ENCODE measurements at regions not wholly inside any gene's neighbourhood (a gene's known extent, or its start where the extent isn't known, plus 50 kb on each side); places are given as distances from the start of the nearest gene placed in this dataset.

- Histone ChIP-seq H4K91ac (ENCODE audit: low read length) (no peak overlapping the region), H2BK5ac (ENCODE audit: low read depth, low read length, poor library complexity, severe bottlenecking) (no peak overlapping the region), H3K27me3 (ENCODE audit: control insufficient read depth in 1 of 2, insufficient read depth in 1 of 2, low read length in 2 of 2) (no peaks in the 10 kb centered on the region), H2BK120ac (ENCODE audit: low read depth, low read length) (no peak overlapping the region), H3K18ac (ENCODE audit: low read depth in 1 of 2, low read length in 2 of 2) (peak overlapping the region in 1 of 2 experiments; percentile 54), H4K8ac (ENCODE audit: low read length) (peak overlapping the region; percentile 82), H2BK12ac (ENCODE audit: low read length in 2 of 2) (no peak overlapping the region), H3K4me1 (ENCODE audit: control insufficient read depth, insufficient read depth, low read depth, low read length) (no peaks in the 10 kb centered on the region), H3K36me3 (ENCODE audit: control insufficient read depth in 1 of 2, insufficient read depth in 2 of 2, low read depth in 1 of 2, low read length in 2 of 2) (no peaks in the 10 kb centered on the region), H3K79me1 (replicated peaks; ENCODE audit: low read length, poor library complexity, severe bottlenecking) (no peaks in the 10 kb centered on the region), H3K9me3 (ENCODE audit: control insufficient read depth, low read length) (no peaks in the 10 kb centered on the region), H3K9ac (ENCODE audit: low read length) (peak overlapping the region; percentile 64), H2BK15ac (ENCODE audit: low read depth, poor library complexity, severe bottlenecking) (no peak overlapping the region), H3K23ac (ENCODE audit: low read length in 2 of 2) (no peak overlapping the region), H2AFZ (ENCODE audit: low read depth, low read length) (no peak overlapping the region), H2AK5ac (ENCODE audit: low read length, severe bottlenecking) (no peak overlapping the region), H3K4ac (ENCODE audit: low read depth in 1 of 2, low read length in 2 of 2) (no peak overlapping the region), H3K4me3 (ENCODE audit: insufficient read depth in 1 of 2, low read depth in 1 of 2, low read length in 2 of 2) (no peak overlapping the region), H3K14ac (ENCODE audit: low read length in 2 of 2) (no peak overlapping the region), H3K4me2 (ENCODE audit: low read length, poor library complexity, severe bottlenecking) (no peak overlapping the region), H3K27ac (ENCODE audit: low read length, poor library complexity, severe bottlenecking) (no peak overlapping the region)
- no CpG with 5 or more reads among the region's 2 CpGs for WGBS
- DNase-seq, result no peak
Measured at GRCh38 chr4:100290585-100290984, 100.3 kb upstream of the DDIT4L start.

- Histone ChIP-seq H2BK12ac (ENCODE audit: low read length in 2 of 2) (no peak overlapping the region), H3K18ac (ENCODE audit: low read depth in 1 of 2, low read length in 2 of 2) (no peak overlapping the region), H2AK5ac (ENCODE audit: low read length, severe bottlenecking) (no peak overlapping the region), H3K14ac (ENCODE audit: low read length in 2 of 2) (no peak overlapping the region), H4K8ac (ENCODE audit: low read length) (no peak overlapping the region), H3K4me2 (ENCODE audit: low read length, poor library complexity, severe bottlenecking) (no peak overlapping the region), H2BK5ac (ENCODE audit: low read depth, low read length, poor library complexity, severe bottlenecking) (no peak overlapping the region), H3K9ac (ENCODE audit: low read length) (peak overlapping the region; percentile 64), H3K4me3 (ENCODE audit: insufficient read depth in 1 of 2, low read depth in 1 of 2, low read length in 2 of 2) (no peak overlapping the region), H2BK15ac (ENCODE audit: low read depth, poor library complexity, severe bottlenecking) (no peak overlapping the region), H3K79me1 (replicated peaks; ENCODE audit: low read length, poor library complexity, severe bottlenecking) (no peaks in the 10 kb centered on the region), H3K23ac (ENCODE audit: low read length in 2 of 2) (no peak overlapping the region), H3K27ac (ENCODE audit: low read length, poor library complexity, severe bottlenecking) (peak overlapping the region; percentile 78), H3K4ac (ENCODE audit: low read depth in 1 of 2, low read length in 2 of 2) (no peak overlapping the region), H4K91ac (ENCODE audit: low read length) (no peak overlapping the region), H3K27me3 (ENCODE audit: control insufficient read depth in 1 of 2, insufficient read depth in 1 of 2, low read length in 2 of 2) (no peaks in the 10 kb centered on the region), H2AFZ (ENCODE audit: low read depth, low read length) (no peak overlapping the region), H3K9me3 (ENCODE audit: control insufficient read depth, low read length) (no peaks in the 10 kb centered on the region), H3K4me1 (ENCODE audit: control insufficient read depth, insufficient read depth, low read depth, low read length) (no peaks in the 10 kb centered on the region), H2BK120ac (ENCODE audit: low read depth, low read length) (peak overlapping the region; percentile 15), H3K36me3 (ENCODE audit: control insufficient read depth in 1 of 2, insufficient read depth in 2 of 2, low read depth in 1 of 2, low read length in 2 of 2) (no peaks in the 10 kb centered on the region)
- WGBS, result 6% methylated on average over 1 of the region's 1 CpG
- no peak for DNase-seq
Measured at GRCh38 chr4:100289946-100290345, 99.7 kb upstream of the DDIT4L start.

- Histone ChIP-seq H3K23ac (ENCODE audit: low read length in 2 of 2) (no peak overlapping the region), H3K36me3 (ENCODE audit: control insufficient read depth in 1 of 2, insufficient read depth in 2 of 2, low read depth in 1 of 2, low read length in 2 of 2) (no peaks in the 10 kb centered on the region), H2AFZ (ENCODE audit: low read depth, low read length) (no peak overlapping the region), H2BK12ac (ENCODE audit: low read length in 2 of 2) (no peak overlapping the region), H3K18ac (ENCODE audit: low read depth in 1 of 2, low read length in 2 of 2) (peak overlapping the region in 1 of 2 experiments; percentile 32), H3K9ac (ENCODE audit: low read length) (peak overlapping the region; percentile 64), H3K4me3 (ENCODE audit: insufficient read depth in 1 of 2, low read depth in 1 of 2, low read length in 2 of 2) (peak overlapping the region in 1 of 2 experiments; percentile 4), H3K27me3 (ENCODE audit: control insufficient read depth in 1 of 2, insufficient read depth in 1 of 2, low read length in 2 of 2) (no peaks in the 10 kb centered on the region), H4K8ac (ENCODE audit: low read length) (no peak overlapping the region), H3K4ac (ENCODE audit: low read depth in 1 of 2, low read length in 2 of 2) (no peak overlapping the region), H2AK5ac (ENCODE audit: low read length, severe bottlenecking) (no peak overlapping the region), H2BK5ac (ENCODE audit: low read depth, low read length, poor library complexity, severe bottlenecking) (no peak overlapping the region), H2BK120ac (ENCODE audit: low read depth, low read length) (no peak overlapping the region), H3K4me1 (ENCODE audit: control insufficient read depth, insufficient read depth, low read depth, low read length) (no peaks in the 10 kb centered on the region), H3K27ac (ENCODE audit: low read length, poor library complexity, severe bottlenecking) (peak overlapping the region; percentile 68), H3K9me3 (ENCODE audit: control insufficient read depth, low read length) (no peaks in the 10 kb centered on the region), H4K91ac (ENCODE audit: low read length) (no peak overlapping the region), H3K79me1 (replicated peaks; ENCODE audit: low read length, poor library complexity, severe bottlenecking) (no peaks in the 10 kb centered on the region), H3K4me2 (ENCODE audit: low read length, poor library complexity, severe bottlenecking) (no peak overlapping the region), H3K14ac (ENCODE audit: low read length in 2 of 2) (no peak overlapping the region), H2BK15ac (ENCODE audit: low read depth, poor library complexity, severe bottlenecking) (no peak overlapping the region)
- WGBS, result 0% methylated on average over 1 of the region's 1 CpG
- DNase-seq, result no peak
Measured at GRCh38 chr4:100289530-100289888, 99.2 kb upstream of the DDIT4L start.

- Histone ChIP-seq H2BK12ac (ENCODE audit: low read length in 2 of 2) (no peak overlapping the region), H3K9me3 (ENCODE audit: control insufficient read depth, low read length) (no peaks in the 10 kb centered on the region), H3K23ac (ENCODE audit: low read length in 2 of 2) (no peak overlapping the region), H3K4me1 (ENCODE audit: control insufficient read depth, insufficient read depth, low read depth, low read length) (no peaks in the 10 kb centered on the region), H2AFZ (ENCODE audit: low read depth, low read length) (no peak overlapping the region), H4K8ac (ENCODE audit: low read length) (no peak overlapping the region), H2BK5ac (ENCODE audit: low read depth, low read length, poor library complexity, severe bottlenecking) (no peak overlapping the region), H3K9ac (ENCODE audit: low read length) (peak overlapping the region; percentile 64), H3K36me3 (ENCODE audit: control insufficient read depth in 1 of 2, insufficient read depth in 2 of 2, low read depth in 1 of 2, low read length in 2 of 2) (no peaks in the 10 kb centered on the region), H3K4ac (ENCODE audit: low read depth in 1 of 2, low read length in 2 of 2) (no peak overlapping the region), H3K4me3 (ENCODE audit: insufficient read depth in 1 of 2, low read depth in 1 of 2, low read length in 2 of 2) (peak overlapping the region in 1 of 2 experiments; percentile 4), H3K27ac (ENCODE audit: low read length, poor library complexity, severe bottlenecking) (peak overlapping the region; percentile 68), H4K91ac (ENCODE audit: low read length) (no peak overlapping the region), H2BK120ac (ENCODE audit: low read depth, low read length) (no peak overlapping the region), H3K27me3 (ENCODE audit: control insufficient read depth in 1 of 2, insufficient read depth in 1 of 2, low read length in 2 of 2) (no peaks in the 10 kb centered on the region), H3K4me2 (ENCODE audit: low read length, poor library complexity, severe bottlenecking) (no peak overlapping the region), H3K14ac (ENCODE audit: low read length in 2 of 2) (no peak overlapping the region), H2AK5ac (ENCODE audit: low read length, severe bottlenecking) (no peak overlapping the region), H3K18ac (ENCODE audit: low read depth in 1 of 2, low read length in 2 of 2) (peak overlapping the region in 1 of 2 experiments; percentile 32), H2BK15ac (ENCODE audit: low read depth, poor library complexity, severe bottlenecking) (no peak overlapping the region), H3K79me1 (replicated peaks; ENCODE audit: low read length, poor library complexity, severe bottlenecking) (no peaks in the 10 kb centered on the region)
- 90% methylated on average over 5 of the region's 5 CpGs for whole genome bisulfite sequencing
- DNase-seq, result peak; percentile 27
Measured at GRCh38 chr4:100288811-100289529, 98.7 kb upstream of the DDIT4L start.
